ENCODE measurements at regions not wholly inside any gene's neighbourhood (a gene's known extent, or its start where the extent isn't known, plus 50 kb on each side); places are given as distances from the start of the nearest gene placed in this dataset.

DNA sequence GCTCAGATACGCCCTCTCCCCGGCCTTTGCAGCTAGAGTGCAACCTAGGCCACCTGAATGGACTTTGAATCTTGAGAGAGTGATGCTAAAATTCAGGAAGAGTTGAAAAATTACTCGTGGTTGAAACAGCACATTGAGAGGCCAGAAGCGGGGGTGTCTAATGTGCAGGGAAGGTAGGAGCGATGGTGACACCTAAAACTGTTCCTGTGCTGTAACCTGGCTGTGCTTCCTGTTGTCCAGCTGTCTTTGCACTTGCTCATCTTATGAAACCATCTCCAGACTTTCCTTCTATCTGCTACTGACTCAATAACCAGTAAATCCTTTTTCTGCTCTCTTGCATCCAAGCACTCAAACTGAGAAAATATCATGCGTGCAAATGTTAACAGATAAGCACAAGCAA is 106.4 kb upstream of the RPS6KA3 start:
- 43% methylated on average over 6 of the region's 6 CpGs for WGBS (ENCODE audit: low lambda C conversion rate)
- H3K4me3 ChIP-seq (ENCODE audit: low read depth in 2 of 2, low read length in 1 of 2) = no peak overlapping the region
- no peak overlapping the region for H3K9ac ChIP-seq
- DNase-seq = no peak
- H3K36me3 ChIP-seq (replicated peaks in 1 of 2; ENCODE audit: control insufficient read depth in 1 of 2, insufficient read depth in 2 of 2, low read length in 1 of 2) = no peaks in the 10 kb centered on the region
- no peaks in the 10 kb centered on the region for H3K9me2 ChIP-seq
- no peaks in the 10 kb centered on the region for H4K20me1 ChIP-seq (ENCODE audit: insufficient read depth)
- TF ChIP-seq RFX5 (IDR thresholded peaks at IDR 0.05; ENCODE audit: low read length) (no peak), USF1 (IDR thresholded peaks at IDR 0.05; ENCODE audit: borderline replicate concordance, low read depth) (no peak), SIN3A (IDR thresholded peaks at IDR 0.05; ENCODE audit: borderline replicate concordance, low read depth, low read length) (no peak), ZBTB33 (IDR thresholded peaks at IDR 0.05; ENCODE audit: borderline replicate concordance, low read depth) (no peak), FOSL2 (IDR thresholded peaks at IDR 0.05; ENCODE audit: borderline replicate concordance, low read depth) (no peak), USF2 (IDR thresholded peaks at IDR 0.05; ENCODE audit: borderline replicate concordance, low read depth, low read length) (no peak), FOXM1 (IDR thresholded peaks at IDR 0.05; ENCODE audit: low read depth) (no peak), GABPA (IDR thresholded peaks at IDR 0.05; ENCODE audit: low read depth) (no peak), GATA2 (CRISPR knock-in tag; IDR thresholded peaks at IDR 0.05) (no peak), YY1 (IDR thresholded peaks at IDR 0.05; ENCODE audit: low read depth) (no peak), RXRA (IDR thresholded peaks at IDR 0.05; ENCODE audit: borderline replicate concordance, low read depth) (no peak), CTCF (IDR thresholded peaks at IDR 0.05) (no peak), EZH2phosphoT487 (IDR thresholded peaks at IDR 0.05; ENCODE audit: borderline replicate concordance, low read depth) (no peak)
- ChIA-PET POLR2A (no interaction called here), CTCF (interaction anchor here (0.5 kb wide), 1 partner anchor 158 kb away, joined by 3 read pairs; no protein-coding TSS in a partner anchor)
- H3F3A ChIP-seq (replicated peaks; ENCODE audit: insufficient read depth) = no peaks in the 10 kb centered on the region
- peaks cover 0 to 3% of the 10 kb centered on the region in 2 experiments; a peak in 3 of 4 replicates for H3K4me1 ChIP-seq (ENCODE audit: control insufficient read depth in 1 of 2, insufficient read depth in 2 of 2, low read depth in 1 of 2, low read length in 1 of 2)
- H3K4me2 ChIP-seq = no peak overlapping the region
- no peaks in the 10 kb centered on the region for H3K27me3 ChIP-seq (ENCODE audit: insufficient read depth)
- no peaks in the 10 kb centered on the region for H3K79me2 ChIP-seq (ENCODE audit: insufficient read depth)
- H3K9me3 ChIP-seq = no peaks in the 10 kb centered on the region
- no peak overlapping the region for H3K27ac ChIP-seq (ENCODE audit: low read depth in 2 of 2, low read length in 1 of 2)
- H2AFZ ChIP-seq (ENCODE audit: low read depth) = no peak overlapping the region
